Endothelial cell of umbilical vein (primary cell): ENCODE measurements at regions not wholly inside any gene's neighbourhood (a gene's known extent, or its start where the extent isn't known, plus 50 kb on each side); places are given as distances from the start of the nearest gene placed in this dataset.

Experiments
- POLR2A ChIP-seq: IDR thresholded peaks from 2 replicates; pipeline ENCODE4 v1.6.1; 2012; ENCODE audit warnings: low read depth, mild to moderate bottlenecking, control low read depth, low read length
- TF ChIP-seq, protein P1 (sequence below), 2 donors: IDR thresholded peaks; 1 replicate in 1 of 2; 2 replicates in 1 of 2; pipeline ENCODE4 v1.5.1; 2011; ENCODE audit warnings: low read length in 2 of 2, mild to moderate bottlenecking in 2 of 2, moderate library complexity in 2 of 2, control low read depth in 1 of 2, inconsistent platforms in 1 of 2, low read depth in 1 of 2; ENCODE audit not compliant: insufficient read depth in 1 of 2; ENCODE audit errors: extremely low read depth in 1 of 2
- TF ChIP-seq, protein P2 (sequence below): IDR thresholded peaks from 2 replicates; pipeline ENCODE4 v1.6.1; 2011; ENCODE audit not compliant: insufficient read depth, insufficient read length

DNA sequence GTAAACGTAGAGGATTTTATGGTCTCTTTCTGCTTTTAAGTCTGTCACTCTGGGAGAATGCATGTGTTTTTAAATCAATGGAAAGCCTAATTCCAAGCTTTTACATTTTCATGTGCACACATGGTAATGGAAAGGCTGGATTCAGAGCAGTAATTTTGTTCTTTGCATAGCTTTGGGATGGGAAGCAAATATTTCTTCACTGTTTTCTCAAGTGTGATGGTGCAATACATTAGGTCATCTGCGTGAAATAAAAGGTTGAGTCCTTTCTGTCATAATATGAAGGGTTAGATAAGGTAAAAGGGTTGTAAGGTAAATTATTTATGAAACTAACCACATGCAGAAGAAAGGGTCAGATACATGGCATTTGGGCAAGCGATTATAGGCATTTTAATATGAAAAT lies 88.2 kb upstream of the NR3C1 start:
- TF ChIP-seq, protein P1, sequence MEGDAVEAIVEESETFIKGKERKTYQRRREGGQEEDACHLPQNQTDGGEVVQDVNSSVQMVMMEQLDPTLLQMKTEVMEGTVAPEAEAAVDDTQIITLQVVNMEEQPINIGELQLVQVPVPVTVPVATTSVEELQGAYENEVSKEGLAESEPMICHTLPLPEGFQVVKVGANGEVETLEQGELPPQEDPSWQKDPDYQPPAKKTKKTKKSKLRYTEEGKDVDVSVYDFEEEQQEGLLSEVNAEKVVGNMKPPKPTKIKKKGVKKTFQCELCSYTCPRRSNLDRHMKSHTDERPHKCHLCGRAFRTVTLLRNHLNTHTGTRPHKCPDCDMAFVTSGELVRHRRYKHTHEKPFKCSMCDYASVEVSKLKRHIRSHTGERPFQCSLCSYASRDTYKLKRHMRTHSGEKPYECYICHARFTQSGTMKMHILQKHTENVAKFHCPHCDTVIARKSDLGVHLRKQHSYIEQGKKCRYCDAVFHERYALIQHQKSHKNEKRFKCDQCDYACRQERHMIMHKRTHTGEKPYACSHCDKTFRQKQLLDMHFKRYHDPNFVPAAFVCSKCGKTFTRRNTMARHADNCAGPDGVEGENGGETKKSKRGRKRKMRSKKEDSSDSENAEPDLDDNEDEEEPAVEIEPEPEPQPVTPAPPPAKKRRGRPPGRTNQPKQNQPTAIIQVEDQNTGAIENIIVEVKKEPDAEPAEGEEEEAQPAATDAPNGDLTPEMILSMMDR (IDR thresholded peaks at IDR 0.05; ENCODE audit: extremely low read depth in 1 of 2, insufficient read depth in 1 of 2, low read depth in 1 of 2, low read length in 2 of 2): no peak
- TF ChIP-seq POLR2A: no peak
- TF ChIP-seq, protein P2, sequence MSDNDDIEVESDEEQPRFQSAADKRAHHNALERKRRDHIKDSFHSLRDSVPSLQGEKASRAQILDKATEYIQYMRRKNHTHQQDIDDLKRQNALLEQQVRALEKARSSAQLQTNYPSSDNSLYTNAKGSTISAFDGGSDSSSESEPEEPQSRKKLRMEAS: no peak
